ENCODE measurements at regions not wholly inside any gene's neighbourhood (a gene's known extent, or its start where the extent isn't known, plus 50 kb on each side); places are given as distances from the start of the nearest gene placed in this dataset.

- Histone ChIP-seq H3K36me3 (replicated peaks; ENCODE audit: insufficient read depth, low read length) (no peaks in the 10 kb centered on the region), H4K20me1 (ENCODE audit: insufficient read depth, low read length) (no peaks in the 10 kb centered on the region), H3F3A (ENCODE audit: insufficient read depth, low read length) (no peaks in the 10 kb centered on the region), H3K4me2 (ENCODE audit: low read depth, low read length) (no peak overlapping the region), H3K9ac (ENCODE audit: low read length) (no peak overlapping the region), H3K9me2 (replicated peaks; ENCODE audit: insufficient read depth, low read length) (no peaks in the 10 kb centered on the region), H2AFZ (ENCODE audit: low read length) (no peak overlapping the region), H3K9me3 (replicated peaks; ENCODE audit: insufficient read depth, low read length) (no peaks in the 10 kb centered on the region), H3K27ac (ENCODE audit: low read length) (no peak overlapping the region), H3K27me3 (replicated peaks; ENCODE audit: insufficient read depth, low read length) (peaks cover 7% of the 10 kb centered on the region; the same call in 1 of the 2 replicates), H3K4me1 (ENCODE audit: low read length) (peaks cover 12% of the 10 kb centered on the region), H3K4me3 (ENCODE audit: low read length) (no peak overlapping the region), H3K79me2 (ENCODE audit: low read length) (no peaks in the 10 kb centered on the region)
- no peak for TF ChIP-seq CTCF (IDR thresholded peaks at IDR 0.05; ENCODE audit: low read length)
- no peak for TF ChIP-seq EZH2phosphoT487 (IDR thresholded peaks at IDR 0.05; ENCODE audit: low read length)
- no peak for TF ChIP-seq EZH2 (optimal IDR thresholded peaks at IDR 0.05; ENCODE audit: low read depth, low read length)
- DNase-seq, result no peak
Observed at GRCh38 chr15:96047255-96047931, 283.1 kb upstream of the NR2F2 start.

GRCh38 chr15:96049323-96049722, 281.2 kb upstream of the NR2F2 start:
- Histone ChIP-seq H3K36me3 (replicated peaks; ENCODE audit: insufficient read depth, low read length) (no peaks in the 10 kb centered on the region), H3K27ac (ENCODE audit: low read length) (no peak overlapping the region), H2AFZ (ENCODE audit: low read length) (no peak overlapping the region), H3K4me2 (ENCODE audit: low read depth, low read length) (no peak overlapping the region), H4K20me1 (ENCODE audit: insufficient read depth, low read length) (no peaks in the 10 kb centered on the region), H3K4me3 (ENCODE audit: low read length) (no peak overlapping the region), H3F3A (ENCODE audit: insufficient read depth, low read length) (no peaks in the 10 kb centered on the region), H3K4me1 (ENCODE audit: low read length) (no peaks in the 10 kb centered on the region), H3K79me2 (ENCODE audit: low read length) (no peaks in the 10 kb centered on the region), H3K9me2 (replicated peaks; ENCODE audit: insufficient read depth, low read length) (no peaks in the 10 kb centered on the region), H3K9me3 (replicated peaks; ENCODE audit: insufficient read depth, low read length) (no peaks in the 10 kb centered on the region), H3K27me3 (replicated peaks; ENCODE audit: insufficient read depth, low read length) (no peaks in the 10 kb centered on the region), H3K9ac (ENCODE audit: low read length) (no peak overlapping the region)
- no peak for DNase-seq
- no peak for TF ChIP-seq EZH2 (optimal IDR thresholded peaks at IDR 0.05; ENCODE audit: low read depth, low read length)
- TF ChIP-seq EZH2phosphoT487 (IDR thresholded peaks at IDR 0.05; ENCODE audit: low read length), result no peak
- TF ChIP-seq CTCF (IDR thresholded peaks at IDR 0.05; ENCODE audit: low read length), result no peak

- Histone ChIP-seq H3K9me2 (replicated peaks; ENCODE audit: insufficient read depth, low read length) (no peaks in the 10 kb centered on the region), H3K9me3 (replicated peaks; ENCODE audit: insufficient read depth, low read length) (no peaks in the 10 kb centered on the region), H3K36me3 (replicated peaks; ENCODE audit: insufficient read depth, low read length) (no peaks in the 10 kb centered on the region), H3K79me2 (ENCODE audit: low read length) (no peaks in the 10 kb centered on the region), H3K4me1 (ENCODE audit: low read length) (no peaks in the 10 kb centered on the region), H3K4me2 (ENCODE audit: low read depth, low read length) (no peak overlapping the region), H3K4me3 (ENCODE audit: low read length) (no peak overlapping the region), H3K27me3 (replicated peaks; ENCODE audit: insufficient read depth, low read length) (no peaks in the 10 kb centered on the region), H3F3A (ENCODE audit: insufficient read depth, low read length) (no peaks in the 10 kb centered on the region), H3K9ac (ENCODE audit: low read length) (no peak overlapping the region), H3K27ac (ENCODE audit: low read length) (no peak overlapping the region), H4K20me1 (ENCODE audit: insufficient read depth, low read length) (no peaks in the 10 kb centered on the region), H2AFZ (ENCODE audit: low read length) (no peak overlapping the region)
- TF ChIP-seq EZH2phosphoT487 (IDR thresholded peaks at IDR 0.05; ENCODE audit: low read length), result no peak
- TF ChIP-seq CTCF (IDR thresholded peaks at IDR 0.05; ENCODE audit: low read length), result no peak
- no peak for TF ChIP-seq EZH2 (optimal IDR thresholded peaks at IDR 0.05; ENCODE audit: low read depth, low read length)
- no peak for DNase-seq
Observed at GRCh38 chr15:96049766-96050165, 280.7 kb upstream of the NR2F2 start.

All from MM.1S (cell line).